HCT116 (cell line): ENCODE measurements at regions not wholly inside any gene's neighbourhood (a gene's known extent, or its start where the extent isn't known, plus 50 kb on each side); places are given as distances from the start of the nearest gene placed in this dataset.

ENCODE experiments used
- CBX3 ChIP-seq: IDR thresholded peaks from 2 replicates; pipeline ENCODE4 v1.6.1; 2012; ENCODE audit warnings: low read depth
- ELF1 ChIP-seq: IDR thresholded peaks from 2 replicates; pipeline ENCODE4 v1.6.1; 2012; ENCODE audit warnings: low read depth, borderline replicate concordance
- MAX ChIP-seq: IDR thresholded peaks from 2 replicates; pipeline ENCODE4 v1.6.1; 2012
- POLR2A ChIP-seq: IDR thresholded peaks from 2 replicates; pipeline ENCODE4 v1.7.0; 2011; ENCODE audit warnings: borderline replicate concordance; ENCODE audit not compliant: insufficient read depth, insufficient read length; ENCODE audit errors: extremely low read depth
- RAD21 ChIP-seq: IDR thresholded peaks from 2 replicates; pipeline ENCODE4 v1.6.1; 2012; ENCODE audit warnings: low read depth, mild to moderate bottlenecking
- YY1 ChIP-seq: IDR thresholded peaks from 2 replicates; pipeline ENCODE4 v1.6.1; 2011; ENCODE audit warnings: low read length, low read depth, moderate library complexity, mild to moderate bottlenecking; ENCODE audit not compliant: insufficient replicate concordance; ENCODE audit errors: extremely low read depth
- TF ChIP-seq, protein P1 (sequence below), 3 experiments: fragments of 200-600 bp in 1 of 3; sonication (generic) in 1 of 3; IDR thresholded peaks in 2 of 3; conservative IDR thresholded peaks in 1 of 3; 2 replicates each; pipeline ENCODE4 v1.5.1; 2012 to 2017; ENCODE audit warnings: low read depth in 2 of 3, low read length in 2 of 3, antibody characterized with exemption in 1 of 3, borderline replicate concordance in 1 of 3, control low read depth in 1 of 3, mild to moderate bottlenecking in 1 of 3, mixed read lengths in 1 of 3, mixed run types in 1 of 3, moderate library complexity in 1 of 3; ENCODE audit not compliant: insufficient read depth in 1 of 3
- TF ChIP-seq, protein P2 (sequence below): IDR thresholded peaks from 2 replicates; pipeline ENCODE4 v1.6.1; 2012; ENCODE audit warnings: low read depth

- TF ChIP-seq, protein P1, sequence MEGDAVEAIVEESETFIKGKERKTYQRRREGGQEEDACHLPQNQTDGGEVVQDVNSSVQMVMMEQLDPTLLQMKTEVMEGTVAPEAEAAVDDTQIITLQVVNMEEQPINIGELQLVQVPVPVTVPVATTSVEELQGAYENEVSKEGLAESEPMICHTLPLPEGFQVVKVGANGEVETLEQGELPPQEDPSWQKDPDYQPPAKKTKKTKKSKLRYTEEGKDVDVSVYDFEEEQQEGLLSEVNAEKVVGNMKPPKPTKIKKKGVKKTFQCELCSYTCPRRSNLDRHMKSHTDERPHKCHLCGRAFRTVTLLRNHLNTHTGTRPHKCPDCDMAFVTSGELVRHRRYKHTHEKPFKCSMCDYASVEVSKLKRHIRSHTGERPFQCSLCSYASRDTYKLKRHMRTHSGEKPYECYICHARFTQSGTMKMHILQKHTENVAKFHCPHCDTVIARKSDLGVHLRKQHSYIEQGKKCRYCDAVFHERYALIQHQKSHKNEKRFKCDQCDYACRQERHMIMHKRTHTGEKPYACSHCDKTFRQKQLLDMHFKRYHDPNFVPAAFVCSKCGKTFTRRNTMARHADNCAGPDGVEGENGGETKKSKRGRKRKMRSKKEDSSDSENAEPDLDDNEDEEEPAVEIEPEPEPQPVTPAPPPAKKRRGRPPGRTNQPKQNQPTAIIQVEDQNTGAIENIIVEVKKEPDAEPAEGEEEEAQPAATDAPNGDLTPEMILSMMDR (IDR thresholded peaks at IDR 0.05 in 2 of 3, conservative IDR thresholded peaks at IDR 0.05 in 1 of 3; ENCODE audit: borderline replicate concordance in 1 of 3, insufficient read depth in 1 of 3, low read depth in 2 of 3, low read length in 2 of 3), result no peak
- TF ChIP-seq POLR2A, result no peak
- no peak for TF ChIP-seq YY1
- no peak for TF ChIP-seq ELF1
- no peak for TF ChIP-seq CBX3
- TF ChIP-seq RAD21, result no peak
- TF ChIP-seq, protein P2, sequence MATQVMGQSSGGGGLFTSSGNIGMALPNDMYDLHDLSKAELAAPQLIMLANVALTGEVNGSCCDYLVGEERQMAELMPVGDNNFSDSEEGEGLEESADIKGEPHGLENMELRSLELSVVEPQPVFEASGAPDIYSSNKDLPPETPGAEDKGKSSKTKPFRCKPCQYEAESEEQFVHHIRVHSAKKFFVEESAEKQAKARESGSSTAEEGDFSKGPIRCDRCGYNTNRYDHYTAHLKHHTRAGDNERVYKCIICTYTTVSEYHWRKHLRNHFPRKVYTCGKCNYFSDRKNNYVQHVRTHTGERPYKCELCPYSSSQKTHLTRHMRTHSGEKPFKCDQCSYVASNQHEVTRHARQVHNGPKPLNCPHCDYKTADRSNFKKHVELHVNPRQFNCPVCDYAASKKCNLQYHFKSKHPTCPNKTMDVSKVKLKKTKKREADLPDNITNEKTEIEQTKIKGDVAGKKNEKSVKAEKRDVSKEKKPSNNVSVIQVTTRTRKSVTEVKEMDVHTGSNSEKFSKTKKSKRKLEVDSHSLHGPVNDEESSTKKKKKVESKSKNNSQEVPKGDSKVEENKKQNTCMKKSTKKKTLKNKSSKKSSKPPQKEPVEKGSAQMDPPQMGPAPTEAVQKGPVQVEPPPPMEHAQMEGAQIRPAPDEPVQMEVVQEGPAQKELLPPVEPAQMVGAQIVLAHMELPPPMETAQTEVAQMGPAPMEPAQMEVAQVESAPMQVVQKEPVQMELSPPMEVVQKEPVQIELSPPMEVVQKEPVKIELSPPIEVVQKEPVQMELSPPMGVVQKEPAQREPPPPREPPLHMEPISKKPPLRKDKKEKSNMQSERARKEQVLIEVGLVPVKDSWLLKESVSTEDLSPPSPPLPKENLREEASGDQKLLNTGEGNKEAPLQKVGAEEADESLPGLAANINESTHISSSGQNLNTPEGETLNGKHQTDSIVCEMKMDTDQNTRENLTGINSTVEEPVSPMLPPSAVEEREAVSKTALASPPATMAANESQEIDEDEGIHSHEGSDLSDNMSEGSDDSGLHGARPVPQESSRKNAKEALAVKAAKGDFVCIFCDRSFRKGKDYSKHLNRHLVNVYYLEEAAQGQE, result no peak
- no peak for TF ChIP-seq MAX
These were observed 850.4 kb downstream of the GALR1 start for GRCh38 chr18:78099979-78100588.
